Transverse colon (tissue), 4 donors: ENCODE measurements at regions not wholly inside any gene's neighbourhood (a gene's known extent, or its start where the extent isn't known, plus 50 kb on each side); places are given as distances from the start of the nearest gene placed in this dataset.

Experiments
- DNase-seq: peaks from one replicate; pipeline ENCODE4 v3.0.0-alpha.2; 2019
- H3K27ac ChIP-seq, 4 donors: fragments of 200-600 bp; sonication (generic); 2 replicates each; pipeline ENCODE4 v1.5.1; 2016 to 2018; ENCODE audit warnings: inconsistent platforms in 4 of 4
- H3K27me3 ChIP-seq: fragments of 200-600 bp; sonication (generic); 2 replicates; pipeline ENCODE4 v1.5.1; 2017; ENCODE audit warnings: inconsistent platforms
- H3K36me3 ChIP-seq, 4 donors: fragments of 200-600 bp; sonication (generic); 2 replicates each; pipeline ENCODE4 v1.5.1; 2017 to 2019; ENCODE audit warnings: inconsistent platforms in 4 of 4
- H3K4me1 ChIP-seq, 4 donors: fragments of 200-600 bp; sonication (generic); 2 replicates each; pipeline ENCODE4 v1.5.1; 2017 to 2020; ENCODE audit warnings: inconsistent platforms in 4 of 4
- H3K4me3 ChIP-seq, 4 donors: fragments of 200-600 bp; sonication (generic); 1 replicate in 1 of 4; 2 replicates in 3 of 4; pipeline versions ENCODE4 v1.5.1 to v1.6.1; 2017 to 2019; ENCODE audit warnings: inconsistent platforms in 4 of 4
- H3K9me3 ChIP-seq, 2 donors: fragments of 200-600 bp; sonication (generic); 2 replicates each; pipeline ENCODE4 v1.5.1; 2017 to 2019; ENCODE audit warnings: inconsistent platforms in 2 of 2
- EP300 ChIP-seq: sonication (generic); formaldehyde crosslinking; IDR thresholded peaks from one replicate; pipeline ENCODE4 v1.6.1; 2017; ENCODE audit warnings: antibody characterized with exemption, low read depth
- POLR2A ChIP-seq: fragments of 450-650 bp; IDR thresholded peaks from one replicate; pipeline ENCODE4 v1.6.1; 2016; ENCODE audit warnings: antibody characterized with exemption, mild to moderate bottlenecking, moderate library complexity
- POLR2AphosphoS5 ChIP-seq, 3 donors: sonication (generic); formaldehyde crosslinking; IDR thresholded peaks; one replicate each; pipeline ENCODE4 v1.6.1; 2016; ENCODE audit warnings: antibody characterized with exemption in 3 of 3
- WGBS, 2 donors: methylation state at CpG; one replicate each; pipeline ENCODE4 v1.1.5; 2018; ENCODE audit warnings: low coverage in 1 of 2; 5-methylcytosine and 5-hydroxymethylcytosine counted together
- in situ Hi-C, 4 donors: fragments of 200-750 bp; cut with MboI; loops; one replicate each; pipeline versions ENCODE4 v1.15.0 to v1.15.1; 2017; ENCODE audit warnings: low sequenced_read_pairs in 3 of 4, low pct_ligation_motif_present in 1 of 4, low pct_unique_long_range_greater_than_20kb in 1 of 4
- intact Hi-C: fragments of 100-400 bp; cut with DNase I; formaldehyde crosslinking; loops from one replicate; pipeline ENCODE4 v1.15.1; 2023; ENCODE audit warnings: low total_unique reads
- small RNA-seq, 4 donors: library from RNA; depleted of rRNA; stranded (forward); fragments of <200 nt; gene quantifications; one replicate each; pipeline ENCODE3, GENCODE V24; 2016
- TF ChIP-seq, protein P1 (sequence below), 5 experiments: fragments of 200-600 bp in 3 of 5; fragments of 450-650 bp in 2 of 5; sonication (generic) in 3 of 5; IDR thresholded peaks; 1 replicate in 2 of 5; 2 replicates in 3 of 5; pipeline ENCODE4 v1.5.1; 2016 to 2017; ENCODE audit warnings: antibody characterized with exemption in 5 of 5, inconsistent platforms in 3 of 5, mild to moderate bottlenecking in 2 of 5, moderate library complexity in 1 of 5

DNA sequence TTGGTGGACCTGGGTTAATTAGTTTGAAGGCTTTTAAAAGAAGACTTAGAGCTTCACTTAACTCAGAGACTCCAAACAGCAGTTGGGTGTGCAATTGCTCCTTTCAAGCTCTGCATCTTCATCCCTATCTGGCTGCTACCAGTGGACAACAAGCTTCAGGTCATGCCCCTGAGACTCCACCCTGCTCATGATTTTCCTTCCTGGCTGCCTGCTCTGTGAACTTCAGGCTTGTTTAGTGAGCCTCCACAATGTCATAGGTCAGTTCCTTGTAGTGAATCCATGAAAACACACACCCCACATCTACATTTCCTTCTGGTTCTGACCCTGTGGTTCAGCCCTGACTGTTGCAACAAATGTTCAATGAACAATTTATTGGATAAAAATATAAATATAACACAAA is 61.1 kb upstream of the MARCKS start:
- in situ Hi-C loops (no loop called here), intact Hi-C loops (no loop called here)
- Histone ChIP-seq H3K4me3 (no peak overlapping the region), H3K27me3 (no peaks in the 10 kb centered on the region), H3K36me3 (no peaks in the 10 kb centered on the region), H3K4me1 (peaks cover 0 to 8% (median 2%) of the 10 kb centered on the region in 4 donors), H3K27ac (no peak overlapping the region), H3K9me3 (no peaks in the 10 kb centered on the region)
- no peak for DNase-seq
- TF ChIP-seq, protein P1, sequence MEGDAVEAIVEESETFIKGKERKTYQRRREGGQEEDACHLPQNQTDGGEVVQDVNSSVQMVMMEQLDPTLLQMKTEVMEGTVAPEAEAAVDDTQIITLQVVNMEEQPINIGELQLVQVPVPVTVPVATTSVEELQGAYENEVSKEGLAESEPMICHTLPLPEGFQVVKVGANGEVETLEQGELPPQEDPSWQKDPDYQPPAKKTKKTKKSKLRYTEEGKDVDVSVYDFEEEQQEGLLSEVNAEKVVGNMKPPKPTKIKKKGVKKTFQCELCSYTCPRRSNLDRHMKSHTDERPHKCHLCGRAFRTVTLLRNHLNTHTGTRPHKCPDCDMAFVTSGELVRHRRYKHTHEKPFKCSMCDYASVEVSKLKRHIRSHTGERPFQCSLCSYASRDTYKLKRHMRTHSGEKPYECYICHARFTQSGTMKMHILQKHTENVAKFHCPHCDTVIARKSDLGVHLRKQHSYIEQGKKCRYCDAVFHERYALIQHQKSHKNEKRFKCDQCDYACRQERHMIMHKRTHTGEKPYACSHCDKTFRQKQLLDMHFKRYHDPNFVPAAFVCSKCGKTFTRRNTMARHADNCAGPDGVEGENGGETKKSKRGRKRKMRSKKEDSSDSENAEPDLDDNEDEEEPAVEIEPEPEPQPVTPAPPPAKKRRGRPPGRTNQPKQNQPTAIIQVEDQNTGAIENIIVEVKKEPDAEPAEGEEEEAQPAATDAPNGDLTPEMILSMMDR (IDR thresholded peaks at IDR 0.05): no peak
- TF ChIP-seq POLR2AphosphoS5 (IDR thresholded peaks at IDR 0.05) (no peak), EP300 (no peak), POLR2A (no peak)

- no peak overlapping the region for H3K27ac ChIP-seq
- H3K36me3 ChIP-seq: no peaks in the 10 kb centered on the region
- in situ Hi-C loops: no loop called here
- no peak for DNase-seq
- intact Hi-C loops: no loop called here
- peaks cover 0 to 6% (median 2%) of the 10 kb centered on the region in 4 donors for H3K4me1 ChIP-seq
- H3K27me3 ChIP-seq: no peaks in the 10 kb centered on the region
- H3K9me3 ChIP-seq: no peaks in the 10 kb centered on the region
- TF ChIP-seq, protein P1 (IDR thresholded peaks at IDR 0.05): no peak
- TF ChIP-seq POLR2A (no peak), EP300 (no peak), POLR2AphosphoS5 (IDR thresholded peaks at IDR 0.05) (no peak)
- H3K4me3 ChIP-seq: no peak overlapping the region
Measured at GRCh38 chr6:113802779-113803178, 54.4 kb upstream of the MARCKS start.

GRCh38 chr6:113805173-113805790 is 51.9 kb upstream of the MARCKS start:
- no peaks in the 10 kb centered on the region for H3K9me3 ChIP-seq
- DNase-seq: no peak
- peak overlapping the region in 3 of 4 donors; percentile 31 to 49 (median 38) for H3K27ac ChIP-seq
- in situ Hi-C loops (no loop called here), intact Hi-C loops (no loop called here)
- 62 to 71% methylated on average over 4 to 7 of the region's 7 CpGs for WGBS, 2 donors
- TF ChIP-seq POLR2AphosphoS5 (IDR thresholded peaks at IDR 0.05) (no peak), EP300 (no peak), POLR2A (no peak)
- TF ChIP-seq, protein P1 (IDR thresholded peaks at IDR 0.05): no peak
- peaks cover 0 to 6% (median 2%) of the 10 kb centered on the region in 4 donors for H3K4me1 ChIP-seq
- no peaks in the 10 kb centered on the region for H3K27me3 ChIP-seq
- no peaks in the 10 kb centered on the region for H3K36me3 ChIP-seq
- H3K4me3 ChIP-seq: no peak overlapping the region

GRCh38 chr6:113805811-113806495 is 51.2 kb upstream of the MARCKS start:
- no peaks in the 10 kb centered on the region for H3K9me3 ChIP-seq
- no peaks in the 10 kb centered on the region for H3K27me3 ChIP-seq
- no peak for TF ChIP-seq EP300
- no peak for TF ChIP-seq POLR2AphosphoS5 (IDR thresholded peaks at IDR 0.05)
- TF ChIP-seq, protein P1 (IDR thresholded peaks at IDR 0.05): no peak
- TF ChIP-seq POLR2A: no peak
- in situ Hi-C loops: no loop called here
- H3K27ac ChIP-seq: peak overlapping the region in 3 of 4 donors; percentile 31 to 49 (median 38)
- H3K36me3 ChIP-seq: no peaks in the 10 kb centered on the region
- peaks cover 0 to 6% (median 2%) of the 10 kb centered on the region in 4 donors for H3K4me1 ChIP-seq
- intact Hi-C loops: no loop called here
- DNase-seq: no peak
- no peak overlapping the region for H3K4me3 ChIP-seq
- WGBS, 2 donors: 73 to 90% methylated on average over 6 of the region's 6 CpGs

Small RNA genes lying in the stretch of these regions (small RNA-seq; reads per million reads assigned to genes)
- gene RNU6-1163P: 0 to 0.24 (median 0.16) reads per million in 4 donors
